M059J (cell line): ENCODE measurements at regions not wholly inside any gene's neighbourhood (a gene's known extent, or its start where the extent isn't known, plus 50 kb on each side); places are given as distances from the start of the nearest gene placed in this dataset.
A peak's percentile ranks its signal among the peaks of the same experiment; 100 is the strongest.
"Not testable (repeated sequence)": the region's sequence is repeated elsewhere in the genome, so short reads cannot be mapped to it uniquely, and the experiment has no call there.

ENCODE experiments used
- DNase-seq: peaks from one replicate; pipeline ENCODE4 v3.0.0-alpha.2; 2012; ENCODE audit warnings: low read depth

GRCh38 chr14:71240171-71240570, 332.9 kb downstream of the PCNX1 start:
- DNase-seq: no peak

DNA sequence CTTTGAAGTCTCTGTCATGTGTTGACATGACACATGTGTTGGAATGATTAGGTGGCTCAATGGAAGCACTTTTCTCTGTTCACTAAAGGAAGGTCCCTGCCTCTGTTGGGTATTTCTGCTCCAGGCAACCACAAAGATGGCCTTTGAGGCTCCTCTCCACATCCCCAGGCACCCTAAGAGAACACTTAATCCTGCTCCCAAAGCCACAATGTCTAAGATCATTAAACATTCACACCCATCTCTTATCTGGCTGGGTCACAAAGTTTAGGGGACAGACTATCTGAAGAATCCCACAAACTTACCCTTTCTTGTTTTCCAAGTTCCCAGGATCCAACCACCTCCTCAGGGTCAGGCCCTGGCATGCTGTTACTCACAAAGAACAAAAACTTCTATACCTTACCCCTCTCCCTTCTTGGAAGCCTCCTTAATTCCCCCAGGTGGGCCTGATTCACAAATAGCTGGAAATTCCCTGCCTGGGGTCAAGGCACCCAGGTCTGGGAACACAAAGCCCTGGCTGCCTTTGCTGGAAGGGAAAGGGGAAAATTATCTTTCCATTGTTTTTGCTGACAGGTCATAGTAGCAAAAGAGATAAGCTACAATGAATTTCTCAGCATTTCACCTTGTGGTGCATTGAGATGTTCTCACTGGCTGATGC, 333.7 kb downstream of the PCNX1 start:
- DNase-seq: no peak

DNA sequence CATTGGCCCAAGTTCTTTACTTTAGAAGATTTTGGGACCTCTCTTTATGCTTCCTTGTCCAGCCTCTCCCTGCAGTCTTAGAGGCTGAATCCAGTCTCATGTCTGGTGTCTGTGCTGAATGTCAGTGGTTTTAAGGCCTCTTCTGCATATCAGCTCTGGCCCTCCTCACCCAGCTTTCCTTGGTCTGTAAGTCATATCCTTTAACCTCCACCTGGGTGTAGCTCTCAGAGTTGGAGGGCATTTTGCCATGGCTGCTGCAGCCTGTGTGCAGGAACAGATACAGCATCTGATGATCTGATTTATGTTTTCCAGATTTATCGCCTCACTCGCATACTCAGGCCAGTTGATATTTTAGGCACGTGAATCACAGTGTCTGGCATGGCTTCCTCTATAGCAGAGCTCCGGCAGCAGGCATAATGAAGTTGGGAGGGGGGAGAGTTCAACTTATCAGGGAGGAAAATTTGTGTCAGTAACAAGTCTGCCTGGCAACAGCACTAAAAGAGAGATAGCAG, 335.0 kb downstream of the PCNX1 start:
- DNase-seq: no peak

DNA sequence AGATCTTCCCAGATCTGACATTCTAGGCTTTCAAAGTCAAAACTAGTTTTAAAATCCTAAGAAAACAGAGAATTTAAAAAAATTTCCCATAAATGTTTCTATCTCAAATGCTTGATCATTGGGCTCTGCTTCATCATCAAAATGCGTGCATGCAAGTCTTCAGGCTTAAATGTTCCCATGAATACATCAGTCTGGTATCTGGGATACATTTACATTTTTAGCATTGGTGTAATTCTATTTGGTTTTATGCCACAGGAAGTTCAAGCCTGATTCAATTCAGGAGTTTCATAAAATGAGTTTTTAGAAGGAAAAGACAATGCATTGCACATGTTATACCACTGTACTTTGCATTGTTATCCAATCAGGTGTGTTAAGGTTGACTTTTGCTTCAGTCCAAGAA, 336.4 kb downstream of the PCNX1 start:
- DNase-seq: no peak

GRCh38 chr14:71244341-71244740, 337.1 kb downstream of the PCNX1 start:
- no peak for DNase-seq

DNA sequence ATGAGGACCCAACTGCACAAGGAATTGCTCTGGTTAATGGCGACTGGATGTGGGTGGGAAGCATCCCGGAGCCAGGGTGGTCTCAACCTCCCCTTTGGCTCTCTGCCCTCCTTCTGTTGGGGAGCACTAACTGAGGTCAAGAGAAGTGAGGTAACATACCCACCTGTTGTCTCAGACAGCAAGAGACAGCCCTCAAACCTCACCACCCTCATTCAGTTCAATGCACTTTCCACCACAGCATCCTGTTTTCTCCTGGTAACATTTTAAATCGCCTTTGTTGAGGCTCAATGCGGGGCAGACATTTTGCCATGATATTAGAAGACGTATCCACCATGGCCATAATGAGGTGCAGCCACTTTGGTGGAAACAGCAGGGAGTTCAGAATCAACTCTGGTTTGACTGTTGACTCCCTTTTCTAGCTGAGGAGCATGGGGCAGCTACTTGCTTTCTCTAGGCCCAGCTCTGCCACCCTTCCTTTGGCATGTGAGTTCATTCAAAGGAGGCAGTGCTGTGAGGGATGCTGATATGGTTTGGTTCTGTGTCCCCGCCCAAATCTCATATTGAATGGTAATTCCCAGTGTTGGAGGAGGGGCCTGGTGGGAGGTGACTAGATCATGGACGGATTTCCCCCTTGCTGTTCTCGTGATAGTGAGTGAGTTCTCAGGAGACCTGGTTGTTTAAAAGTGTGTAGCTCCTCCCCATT, 338.6 kb downstream of the PCNX1 start:
- no peak for DNase-seq

GRCh38 chr14:71246539-71246938, 339.3 kb downstream of the PCNX1 start:
- DNase-seq: no peak

DNA sequence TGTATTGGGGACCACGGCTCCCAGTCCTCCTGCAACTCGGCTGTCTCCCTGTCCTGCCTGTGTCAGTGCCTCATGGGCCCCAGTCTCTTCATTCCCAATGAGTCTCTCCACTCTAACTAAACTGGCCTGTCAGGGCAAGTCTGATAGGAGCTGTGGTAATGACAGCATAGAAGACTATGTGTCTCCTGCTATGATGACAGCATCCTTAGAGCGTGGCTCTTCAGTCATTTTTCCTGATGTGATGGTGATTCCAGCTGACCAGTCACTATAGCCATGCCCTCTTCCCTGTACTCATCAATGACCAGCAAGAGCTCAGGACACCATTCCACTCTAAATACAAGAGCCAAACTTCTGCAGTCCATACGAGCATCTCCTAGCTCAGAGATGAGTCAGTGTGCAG, 339.8 kb downstream of the PCNX1 start:
- DNase-seq: no peak

DNA sequence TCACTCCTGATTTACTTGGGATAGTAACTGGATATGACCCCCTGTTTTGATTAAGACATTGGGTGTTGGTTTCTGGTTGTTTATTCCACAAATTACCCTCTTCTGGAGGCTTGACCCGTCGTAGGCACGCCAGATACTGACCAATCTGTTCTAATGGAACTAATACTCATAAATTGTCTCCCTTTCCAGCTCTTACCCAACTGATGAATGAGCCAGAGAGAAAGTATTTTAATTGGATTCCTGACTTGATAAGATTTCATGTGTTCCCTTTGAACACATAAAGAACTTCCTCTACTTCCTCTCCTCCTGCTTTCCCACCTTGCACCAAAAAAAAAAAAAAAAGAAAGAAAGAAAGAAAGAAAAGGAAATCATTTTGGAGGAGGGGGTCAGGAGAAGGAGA, 340.9 kb downstream of the PCNX1 start:
- peak; percentile 73 for DNase-seq

DNA sequence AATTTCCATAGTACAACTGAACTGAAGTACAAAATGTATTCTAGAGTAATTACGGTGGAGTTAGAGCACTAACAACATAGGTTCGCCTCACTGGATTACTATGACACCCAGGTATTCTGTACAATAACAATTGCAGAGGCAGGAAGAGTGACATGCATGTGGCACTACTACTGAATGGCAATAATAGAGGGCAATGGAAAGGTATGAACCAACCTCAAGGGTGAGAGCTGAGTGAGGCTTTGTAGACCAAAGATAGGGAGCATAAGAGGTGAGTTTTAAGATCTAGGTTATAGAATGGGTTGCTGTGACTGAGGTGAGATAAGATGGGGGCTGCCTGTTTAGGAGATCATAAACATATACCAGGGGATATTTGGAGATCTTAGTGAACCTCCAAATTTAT, 343.1 kb downstream of the PCNX1 start:
- DNase-seq: no peak

DNA sequence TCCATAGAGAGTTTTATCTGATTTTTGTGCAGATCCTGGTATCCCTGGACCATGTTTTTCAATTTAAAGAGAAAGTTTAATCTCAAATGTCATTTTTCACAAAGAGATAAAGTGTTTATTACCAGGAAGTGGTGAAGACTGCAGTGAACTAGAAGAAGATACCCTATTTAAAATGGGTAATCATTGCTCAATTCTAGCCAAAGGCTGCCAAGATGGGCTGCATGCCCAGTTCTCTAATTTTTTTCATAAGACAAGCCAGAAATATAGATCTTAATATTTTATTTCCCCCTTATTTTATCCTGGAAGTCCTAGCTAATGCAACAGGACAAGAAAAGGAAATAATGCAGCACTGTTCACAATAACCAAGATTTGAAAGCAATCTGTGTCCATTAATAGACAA, 343.5 kb downstream of the PCNX1 start:
- no peak for DNase-seq

DNA sequence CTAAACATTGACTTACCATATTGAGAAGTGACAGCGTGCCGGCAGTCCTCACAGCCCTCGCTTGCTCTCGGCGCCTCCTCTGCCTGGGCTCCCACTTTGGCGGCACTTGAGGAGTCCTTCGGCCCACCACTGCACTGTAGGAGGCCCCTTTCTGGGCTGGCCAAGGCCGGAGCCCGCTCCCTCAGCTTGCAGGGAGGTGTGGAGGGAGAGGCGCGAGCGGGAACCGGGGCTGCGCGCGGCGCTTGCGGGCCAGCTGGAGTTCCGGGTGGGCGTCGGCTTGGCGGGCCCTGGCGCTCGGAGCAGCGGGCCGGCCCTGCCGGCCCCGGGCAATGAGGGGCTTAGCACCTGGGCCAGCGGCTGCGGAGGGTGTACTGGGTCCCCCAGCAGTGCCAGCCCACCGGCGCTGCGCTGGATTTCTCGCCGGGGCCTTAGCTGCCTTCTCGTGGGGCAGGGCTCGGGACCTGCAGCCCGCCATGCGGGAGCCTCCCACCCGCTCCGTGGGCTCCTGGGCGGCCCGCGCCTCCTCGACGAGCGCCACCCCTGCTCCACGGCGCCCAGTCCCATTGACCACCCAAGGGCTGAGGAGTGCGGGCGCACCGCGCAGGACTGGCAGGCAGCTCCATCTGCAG, 346.9 kb downstream of the PCNX1 start:
- not testable (repeated sequence) for DNase-seq

DNA sequence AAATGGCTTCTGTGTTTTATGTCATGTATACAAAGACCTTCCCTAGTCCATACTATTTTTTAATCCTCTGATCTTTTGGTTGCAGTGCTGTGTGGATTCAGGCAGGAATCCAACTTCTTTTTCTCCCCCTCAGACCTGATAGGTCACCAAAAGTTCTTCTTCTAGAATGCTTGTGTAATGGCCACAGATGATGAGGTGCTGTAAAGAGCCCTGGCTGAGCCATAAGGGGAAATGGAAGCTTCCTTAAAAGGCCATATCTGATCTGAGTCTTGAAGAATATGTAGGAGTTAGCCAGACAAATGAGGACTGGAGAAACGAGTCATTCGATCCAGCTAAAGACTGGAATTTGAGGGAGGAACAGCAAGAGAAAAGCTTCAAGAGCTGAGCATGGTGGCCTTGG, 353.9 kb downstream of the PCNX1 start:
- DNase-seq: peak; percentile 29

DNA sequence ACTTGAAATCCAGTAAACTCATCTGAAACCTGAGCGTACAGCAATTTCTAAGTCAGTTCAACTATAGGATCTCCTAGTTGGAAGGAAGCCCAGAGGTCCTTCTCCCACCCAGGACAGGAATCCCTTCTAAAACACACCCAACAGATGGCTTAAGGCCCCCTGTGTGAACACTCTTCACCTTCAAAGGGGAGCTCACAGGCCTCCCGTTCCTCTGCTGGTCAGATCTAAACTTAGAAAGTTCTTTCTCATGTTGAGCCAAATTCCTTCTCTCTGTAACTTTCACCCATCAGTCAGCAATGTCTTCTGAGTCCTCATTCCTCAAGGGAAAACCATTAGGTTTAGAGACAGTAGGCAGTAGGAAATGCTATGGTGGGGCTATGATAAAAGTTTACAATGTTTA, 355.2 kb downstream of the PCNX1 start:
- no peak for DNase-seq

DNA sequence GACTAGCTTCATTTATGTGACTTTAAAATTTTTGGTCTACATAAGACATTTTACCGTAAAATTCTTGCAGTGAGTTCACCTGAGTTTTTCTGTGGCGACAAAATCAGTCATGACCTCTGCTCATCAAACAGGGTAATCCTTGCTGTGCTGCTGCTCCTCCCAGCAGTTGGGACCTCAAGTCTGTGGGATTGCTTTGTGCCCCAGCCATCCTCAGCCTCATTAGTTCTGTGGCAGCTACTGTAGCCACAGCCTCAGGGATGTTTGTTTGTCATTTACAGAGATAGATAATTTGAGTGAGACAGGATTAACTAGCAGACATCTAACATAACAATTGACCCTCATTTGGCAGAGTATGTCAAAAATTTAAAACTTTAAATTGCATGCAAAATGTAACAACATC, 357.0 kb downstream of the PCNX1 start:
- no peak for DNase-seq

DNA sequence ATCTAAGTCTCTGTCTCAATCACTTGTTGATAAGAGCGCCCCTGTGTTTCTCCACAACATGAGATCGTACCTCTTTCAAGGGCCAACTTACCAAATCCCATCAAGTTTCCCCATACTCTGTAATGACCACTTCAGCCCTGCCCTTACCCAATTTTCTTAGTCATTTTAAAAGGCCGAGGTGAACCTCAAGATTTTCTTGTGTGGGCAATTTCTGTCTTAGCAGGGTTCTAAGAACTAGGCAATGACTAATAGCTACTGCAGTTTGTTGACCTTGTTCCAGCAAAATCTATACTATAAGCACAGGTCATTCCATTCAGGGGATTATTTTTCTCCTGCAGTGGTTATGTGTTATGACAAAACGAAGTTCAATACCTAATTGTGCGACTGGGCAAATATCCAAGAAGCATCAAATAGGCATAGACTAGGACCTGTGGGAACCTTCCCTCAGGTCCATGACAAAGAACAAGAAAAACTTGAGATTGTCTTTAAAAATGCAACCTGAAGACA, 359.8 kb downstream of the PCNX1 start:
- DNase-seq: peak; percentile 61

GRCh38 chr14:71267691-71268090, 360.4 kb downstream of the PCNX1 start:
- DNase-seq: no peak

- DNase-seq: no peak
Observed at GRCh38 chr14:71270111-71270510, 362.9 kb downstream of the PCNX1 start.

GRCh38 chr14:71271166-71271945, 364.1 kb downstream of the PCNX1 start:
- no peak for DNase-seq

GRCh38 chr14:71273366-71273765, 366.1 kb downstream of the PCNX1 start:
- DNase-seq: no peak

DNA sequence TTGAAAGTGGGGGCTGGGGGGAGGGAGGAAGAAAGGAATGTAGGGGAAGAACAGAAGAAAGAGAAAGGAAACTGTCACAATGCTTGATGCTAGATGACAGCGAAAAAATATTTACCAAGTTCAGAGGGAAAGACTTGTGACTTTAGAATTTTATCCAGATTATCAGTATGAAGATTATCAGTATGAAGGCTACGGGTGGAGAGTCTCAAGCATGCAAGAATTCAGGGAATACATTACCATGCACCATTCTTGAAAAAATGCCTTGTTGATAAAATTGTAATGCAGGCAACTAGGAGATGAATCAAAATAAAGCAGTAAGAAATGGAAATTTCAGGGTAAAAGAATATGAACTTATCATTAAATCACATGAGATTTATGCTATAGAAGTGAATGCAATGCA, 376.8 kb downstream of the PCNX1 start:
- DNase-seq: no peak

GRCh38 chr14:71286126-71286525, 378.9 kb downstream of the PCNX1 start:
- no peak for DNase-seq
